ENCODE measurements at regions not wholly inside any gene's neighbourhood (a gene's known extent, or its start where the extent isn't known, plus 50 kb on each side); places are given as distances from the start of the nearest gene placed in this dataset.

GRCh38 chr2:226611196-226611943 lies 188.2 kb downstream of the IRS1 start:
- Mint-ChIP-seq H3K27ac (no peak overlapping the region), H3K27me3 (ENCODE audit: insufficient read depth, low read depth, poor library complexity) (no peaks in the 10 kb centered on the region), H3K4me1 (no peaks in the 10 kb centered on the region), H3K9me3 (no peaks in the 10 kb centered on the region), H3K36me3 (ENCODE audit: low read depth) (no peaks in the 10 kb centered on the region), H3K4me3 (no peak overlapping the region)
- no peaks in the 10 kb centered on the region for H4K20me1 ChIP-seq (replicated peaks; ENCODE audit: insufficient read depth)
- no peak overlapping the region for H3K4me3 ChIP-seq
- no peak for TF ChIP-seq NANOG (IDR thresholded peaks at IDR 0.05; ENCODE audit: borderline replicate concordance)
- no peak for TF ChIP-seq ZNF331 (CRISPR knock-in tag; IDR thresholded peaks at IDR 0.05; ENCODE audit: low read depth)
- no peak for TF ChIP-seq EZH2 (IDR thresholded peaks at IDR 0.05; ENCODE audit: low read depth, unreplicated experiment)
- no peak for TF ChIP-seq CTCF (conservative IDR thresholded peaks at IDR 0.05; ENCODE audit: low read depth in 2 of 2)
- TF ChIP-seq ZNF462 (CRISPR knock-in tag; IDR thresholded peaks at IDR 0.05), result no peak
- TF ChIP-seq ETS1 (IDR thresholded peaks at IDR 0.05), result no peak
- no peak for TF ChIP-seq JUNB (IDR thresholded peaks at IDR 0.05; ENCODE audit: unreplicated experiment)
- H3K27me3 ChIP-seq (ENCODE audit: insufficient read depth), result no peaks in the 10 kb centered on the region
- H3K9me2 ChIP-seq (ENCODE audit: insufficient read depth), result peaks cover 4% of the 10 kb centered on the region; the same call in 1 of the 2 replicates
- H3K36me3 ChIP-seq (ENCODE audit: insufficient read depth), result no peaks in the 10 kb centered on the region
- H3F3A ChIP-seq (replicated peaks; ENCODE audit: low read depth), result no peaks in the 10 kb centered on the region
- H3K27ac ChIP-seq (ENCODE audit: low read depth), result no peak overlapping the region
- ATAC-seq (no peak), DNase-seq (ENCODE audit: low spot score) (no peak)
- no peak overlapping the region for H3K4me2 ChIP-seq
- no peak overlapping the region for H2AFZ ChIP-seq
- H3K4me1 ChIP-seq (ENCODE audit: insufficient read depth), result no peaks in the 10 kb centered on the region
- no peaks in the 10 kb centered on the region for H3K79me2 ChIP-seq (replicated peaks; ENCODE audit: insufficient read depth)
